SKM-1 (cell line): ENCODE measurements at regions not wholly inside any gene's neighbourhood (a gene's known extent, or its start where the extent isn't known, plus 50 kb on each side); places are given as distances from the start of the nearest gene placed in this dataset.
A peak's percentile ranks its signal among the peaks of the same experiment; 100 is the strongest.

Source experiments
- DNase-seq: peaks from one replicate; lab custom pipeline; 2025; ENCODE audit not compliant: unreplicated experiment; lab: John Stamatoyannopoulos, UW

DNA sequence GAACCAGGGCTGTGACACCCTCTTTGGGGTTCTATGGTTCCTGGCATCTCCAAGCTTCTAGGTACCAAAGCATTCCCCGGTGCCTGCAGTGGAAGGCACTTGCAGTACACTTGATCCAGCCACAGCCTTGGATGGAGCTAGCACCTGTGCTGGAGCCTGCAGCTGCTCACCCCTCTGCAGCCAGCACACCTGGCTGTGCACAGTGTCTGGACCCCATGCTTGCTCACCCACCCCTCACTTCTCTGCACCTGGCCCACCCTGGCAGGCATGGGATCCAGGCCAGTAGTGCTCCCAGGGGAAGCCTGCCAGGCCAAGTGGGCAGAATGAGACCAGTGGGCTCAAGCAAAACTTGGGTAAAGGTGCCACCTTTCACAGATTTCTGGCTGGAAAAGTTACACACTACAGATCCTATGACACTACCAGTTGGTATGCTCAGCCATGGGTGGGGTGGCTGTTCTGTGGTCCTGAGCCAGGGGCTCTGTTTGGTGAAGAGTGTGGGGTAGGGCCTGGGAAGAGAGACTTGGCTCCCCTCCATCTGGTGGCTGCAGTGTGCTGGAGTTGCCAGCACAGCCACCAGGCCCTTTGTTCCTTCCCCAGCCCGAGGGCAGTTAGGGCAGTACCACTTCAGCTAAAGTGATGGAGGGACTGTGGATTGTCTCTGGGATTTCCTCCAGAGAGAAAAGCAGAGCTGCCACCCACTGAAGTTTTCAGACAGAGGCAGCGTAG, 157.8 kb upstream of the LRRC7 start:
- no peak for DNase-seq

DNA sequence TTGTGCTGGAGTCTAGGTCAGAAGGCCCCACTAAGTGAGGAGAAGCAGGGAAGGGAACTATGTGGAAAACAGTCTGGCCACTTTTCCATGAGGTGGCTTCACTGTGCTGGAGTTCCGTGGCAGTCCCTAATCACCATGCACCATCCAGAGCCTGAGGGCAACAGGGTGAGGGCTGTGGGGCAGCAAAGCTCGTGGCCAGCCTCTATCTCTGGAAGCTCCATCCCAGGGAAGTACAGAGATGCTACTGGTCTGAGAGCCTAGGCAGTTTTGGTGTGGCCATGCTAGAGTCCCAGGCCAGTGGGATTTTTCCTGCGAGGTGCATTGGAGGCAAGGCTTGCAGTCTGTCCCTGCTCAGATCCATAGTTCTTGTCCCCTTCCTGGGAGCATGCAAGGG, 157.3 kb upstream of the LRRC7 start:
- DNase-seq, result no peak

DNA sequence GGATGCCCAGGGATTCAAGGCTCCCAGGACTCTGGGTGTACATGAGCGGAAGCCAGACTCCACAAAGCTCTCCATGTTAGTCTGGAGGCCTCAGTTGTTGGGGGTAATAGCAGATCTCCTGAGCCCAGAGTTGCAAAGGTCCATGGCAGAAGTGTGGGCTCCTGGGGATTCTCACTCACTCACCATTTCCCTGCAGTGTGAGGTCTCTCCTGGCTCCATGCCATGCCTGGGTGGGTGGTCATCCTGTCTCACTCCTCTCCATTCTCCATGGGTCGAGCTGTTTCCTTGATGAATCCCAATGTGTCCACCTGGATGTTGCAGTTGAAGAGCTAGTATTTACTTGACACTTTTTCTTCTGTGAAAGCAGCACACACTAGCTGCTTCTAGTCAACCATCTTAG, 156.8 kb upstream of the LRRC7 start:
- DNase-seq, result no peak

GRCh38 chr1:69411617-69412016, 156.1 kb upstream of the LRRC7 start:
- no peak for DNase-seq

DNA sequence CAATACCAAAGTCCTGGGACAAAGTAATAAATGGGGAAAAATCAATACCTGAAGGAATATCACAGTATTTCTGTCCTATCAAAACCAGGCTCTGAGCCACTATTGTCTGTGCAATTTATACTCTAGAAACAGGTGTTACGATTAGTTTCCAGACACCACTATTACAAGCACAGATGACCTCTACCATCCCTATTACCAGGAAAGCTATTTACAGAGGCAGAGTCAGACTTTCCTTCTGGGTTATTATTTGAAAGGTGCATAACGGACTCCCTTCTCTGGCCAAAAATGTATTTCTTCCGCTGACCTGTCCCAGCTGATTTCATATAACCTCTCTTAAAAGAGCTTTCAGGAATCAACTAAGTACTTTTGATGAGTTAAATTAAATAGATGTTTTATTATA, 154.6 kb upstream of the LRRC7 start:
- DNase-seq, result no peak

DNA sequence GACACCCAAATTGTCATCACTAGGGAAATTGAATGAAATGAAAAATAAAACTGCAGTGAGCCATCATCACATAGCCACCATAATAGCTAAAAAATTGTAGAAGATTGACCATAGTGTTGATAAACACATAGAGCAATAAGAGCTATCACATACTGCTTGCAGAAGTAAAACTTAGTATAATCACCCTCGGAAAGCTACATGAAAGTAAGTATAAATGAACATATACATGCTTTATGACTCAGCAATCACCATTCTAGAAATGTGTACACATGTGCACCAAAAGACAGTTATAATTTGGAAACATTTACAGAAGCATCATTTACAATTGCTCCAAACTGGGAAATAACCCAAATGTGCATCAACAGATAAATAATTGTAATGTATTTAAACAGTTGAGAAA, 153.1 kb upstream of the LRRC7 start:
- DNase-seq, result no peak

DNA sequence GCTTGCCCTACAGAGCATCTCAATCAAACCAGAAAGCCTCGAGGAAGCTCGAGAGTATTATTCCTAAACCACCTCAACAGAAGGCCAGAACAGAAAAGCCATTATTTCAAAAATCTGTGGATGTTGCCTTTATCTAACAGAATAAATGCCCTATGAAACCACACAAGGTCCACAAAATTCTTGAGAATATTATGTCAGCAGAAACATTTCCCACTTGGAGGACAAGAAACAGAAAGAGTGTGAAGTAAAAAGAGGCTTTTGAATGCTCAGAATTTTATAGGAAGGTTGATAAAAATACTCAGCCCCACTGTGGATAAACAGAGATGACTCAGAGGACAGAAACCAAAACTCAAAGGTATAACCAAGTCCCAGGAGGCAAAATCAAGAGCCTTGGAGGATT, 146.4 kb upstream of the LRRC7 start:
- DNase-seq, result no peak

DNA sequence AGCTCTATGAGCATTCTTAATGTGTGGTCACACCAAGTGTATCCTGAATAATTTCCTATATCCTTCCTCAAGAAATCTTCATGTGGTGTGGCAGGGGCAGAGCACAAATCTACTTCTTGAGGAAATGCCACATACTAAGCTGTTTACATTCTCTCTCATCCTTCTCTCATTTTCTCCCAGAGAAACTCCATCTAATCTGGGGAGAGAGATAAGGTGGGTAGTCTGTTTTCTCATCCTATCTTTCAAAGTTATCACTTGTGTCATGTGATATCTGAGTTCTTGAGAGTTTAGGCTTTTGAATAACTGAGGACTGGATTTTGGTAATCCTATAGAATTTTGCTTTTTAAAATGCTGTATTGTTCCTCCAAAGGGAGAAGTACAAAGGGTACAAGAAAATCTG, 141.9 kb upstream of the LRRC7 start:
- no peak for DNase-seq

- DNase-seq, result no peak
Observed at GRCh38 chr1:69426401-69426800, 141.3 kb upstream of the LRRC7 start.

DNA sequence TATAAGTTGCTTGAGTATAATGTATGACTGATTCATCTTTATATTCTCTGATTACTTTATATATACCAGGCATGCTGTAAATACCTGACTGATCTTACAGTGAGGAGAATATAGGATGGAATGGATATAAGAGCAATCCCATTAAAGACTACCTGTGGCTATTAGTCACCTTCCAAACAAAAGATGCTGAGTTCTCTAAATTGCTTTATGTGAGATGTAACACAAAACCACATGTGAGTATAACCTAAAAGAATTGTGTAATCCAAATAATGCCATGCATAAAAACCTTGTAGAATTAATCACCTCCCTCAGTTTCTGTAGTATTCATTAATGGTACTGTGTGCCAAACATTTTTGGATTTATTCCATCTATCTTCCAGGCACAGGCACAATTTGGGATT, 134.6 kb upstream of the LRRC7 start:
- DNase-seq, result no peak

- no peak for DNase-seq
Observed at GRCh38 chr1:69436151-69436550, 131.6 kb upstream of the LRRC7 start.

GRCh38 chr1:69438056-69438795, 129.5 kb upstream of the LRRC7 start:
- no peak for DNase-seq

- no peak for DNase-seq
Observed at GRCh38 chr1:69441496-69441895, 126.2 kb upstream of the LRRC7 start.

DNA sequence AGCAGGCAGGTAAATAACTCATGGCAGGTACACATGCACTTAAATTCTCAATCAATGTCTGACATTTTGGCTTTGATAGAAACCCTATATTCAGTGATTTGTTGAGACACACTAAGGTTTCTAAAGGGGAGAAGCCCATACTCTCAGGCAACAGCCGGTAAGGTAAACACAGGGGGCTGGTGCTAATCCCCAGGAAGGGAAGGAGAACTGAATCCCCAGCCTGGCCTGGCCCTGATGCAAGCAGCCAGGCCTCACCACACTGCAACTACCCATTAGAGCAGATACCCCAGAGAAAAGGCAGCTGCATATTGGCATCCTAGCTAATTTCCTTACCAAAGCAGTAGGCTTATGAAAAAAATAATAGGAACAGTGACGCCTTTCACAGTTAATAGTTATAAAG, 116.5 kb upstream of the LRRC7 start:
- no peak for DNase-seq

DNA sequence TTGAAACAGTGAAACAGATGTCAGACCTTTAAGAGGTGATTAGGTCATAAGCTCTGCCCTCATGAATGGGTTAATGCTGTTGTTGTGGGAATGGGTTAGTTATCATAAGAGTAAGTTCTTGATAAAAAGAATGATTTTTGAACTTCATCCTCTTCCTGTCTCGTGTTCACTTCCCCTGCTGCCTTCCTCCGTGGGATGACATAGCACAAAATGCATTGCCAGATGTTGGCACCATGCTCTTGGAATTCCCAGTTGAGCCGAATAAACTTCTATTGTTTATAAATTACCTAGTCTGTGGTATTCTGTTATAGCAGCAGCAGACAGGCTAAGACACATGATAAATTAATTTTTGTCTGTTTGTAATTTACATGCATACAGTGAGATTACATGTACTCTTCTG, 112.0 kb upstream of the LRRC7 start:
- DNase-seq, result no peak

DNA sequence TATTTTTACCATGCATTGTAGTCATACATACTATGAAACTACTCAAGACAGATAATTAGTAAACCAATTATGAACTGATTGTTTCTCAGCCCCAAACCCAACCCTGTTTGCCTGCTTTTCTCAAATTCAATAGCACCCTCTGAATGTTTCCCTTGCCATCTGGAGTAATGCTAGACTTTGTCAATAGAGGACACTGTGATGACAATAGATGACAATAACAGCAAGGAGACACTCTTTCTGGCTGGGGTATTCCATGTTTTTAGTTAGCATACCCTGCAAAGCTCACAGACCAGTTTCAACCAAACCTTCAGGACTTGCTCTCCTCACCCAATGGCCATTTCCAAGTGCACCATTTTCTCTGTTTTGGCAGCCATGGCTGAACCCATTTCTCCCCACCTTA, 108.5 kb upstream of the LRRC7 start:
- DNase-seq, result no peak

GRCh38 chr1:69475021-69475420, 92.7 kb upstream of the LRRC7 start:
- no peak for DNase-seq

DNA sequence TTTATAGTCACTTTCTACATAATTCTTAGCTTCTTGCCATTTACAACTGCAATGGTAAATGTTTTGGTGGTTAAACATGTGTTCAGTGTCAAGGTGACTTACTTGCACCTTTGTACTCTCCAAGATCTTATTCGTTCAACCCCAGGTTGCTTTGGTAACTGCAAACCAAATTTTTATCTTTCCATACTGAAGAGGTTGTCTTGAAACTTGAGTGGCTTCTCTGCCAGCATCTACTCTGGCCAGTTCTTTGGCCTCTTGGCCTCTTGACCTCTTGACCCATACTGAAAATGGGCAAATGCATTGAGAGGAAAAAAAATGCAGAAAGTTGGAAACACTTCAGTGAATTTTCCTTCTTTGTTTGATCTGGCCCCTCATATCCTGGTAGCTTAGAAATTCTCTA, 88.0 kb upstream of the LRRC7 start:
- DNase-seq, result no peak

DNA sequence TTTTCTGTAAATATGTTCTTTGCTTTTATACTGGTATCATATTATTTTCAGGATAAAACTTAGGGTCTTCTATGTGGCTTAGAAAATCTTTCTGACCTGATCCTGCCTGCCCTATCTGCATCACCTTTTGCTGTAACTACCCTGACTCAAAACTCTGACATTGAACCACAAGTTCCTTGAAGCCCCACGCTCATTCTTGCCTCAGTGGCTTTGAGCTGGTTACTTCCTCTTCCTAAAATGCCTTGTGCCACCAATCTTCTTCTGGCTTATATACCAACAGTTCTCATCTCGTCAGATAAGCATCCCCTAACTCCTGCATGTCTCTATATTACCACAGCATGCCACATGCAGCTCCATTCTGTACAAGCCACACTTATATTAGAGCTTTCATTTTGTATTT, 84.5 kb upstream of the LRRC7 start:
- DNase-seq, result peak; percentile 46

GRCh38 chr1:69485616-69486015, 82.1 kb upstream of the LRRC7 start:
- DNase-seq, result no peak

DNA sequence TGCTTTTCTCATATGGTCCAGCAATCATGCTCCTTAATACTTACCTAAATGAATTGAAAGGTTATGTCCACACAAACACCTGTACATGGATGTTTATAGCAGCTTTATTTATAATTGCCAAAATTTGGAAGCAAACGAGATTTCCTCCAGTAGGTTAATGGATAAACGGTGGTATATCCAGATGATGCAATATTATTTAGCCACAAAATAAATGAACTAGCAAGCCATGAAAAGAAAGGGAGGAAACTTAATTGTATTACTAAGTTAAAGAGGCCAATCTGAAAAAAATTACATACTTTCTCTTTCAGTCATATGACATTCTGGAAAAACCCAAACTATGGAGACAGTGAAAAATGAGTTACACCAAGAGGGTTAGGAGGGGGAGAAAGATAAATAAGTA, 76.3 kb upstream of the LRRC7 start:
- DNase-seq, result no peak

DNA sequence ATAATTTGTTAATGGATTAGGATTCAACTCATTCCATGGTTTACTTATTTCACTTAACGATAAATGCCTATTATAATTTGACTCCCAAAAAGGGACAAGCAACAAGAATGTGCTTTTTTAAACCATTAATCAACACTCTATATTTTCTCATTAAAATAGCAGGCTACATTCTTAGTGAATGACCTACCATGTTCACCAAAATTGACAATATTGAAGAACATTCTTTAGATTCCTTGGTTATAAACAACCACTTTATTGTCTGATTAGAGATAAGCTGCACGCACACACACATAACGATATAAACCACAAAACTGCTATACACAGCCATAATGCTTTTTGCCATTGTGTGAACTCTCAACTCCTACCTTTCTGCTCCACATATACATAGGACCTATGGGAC, 75.4 kb upstream of the LRRC7 start:
- no peak for DNase-seq

- DNase-seq, result no peak
Observed at GRCh38 chr1:69494221-69494620, 73.5 kb upstream of the LRRC7 start.
